HL-60/S4 (cell line): ENCODE measurements at regions not wholly inside any gene's neighbourhood (a gene's known extent, or its start where the extent isn't known, plus 50 kb on each side); places are given as distances from the start of the nearest gene placed in this dataset.

Experiments
- in situ Hi-C: fragments of 300-500 bp; cut with MboI; formaldehyde crosslinking; loops from 2 replicates; pipeline ENCODE4 v1.14.3; 2022; ENCODE audit warnings: low sequenced_read_pairs

DNA sequence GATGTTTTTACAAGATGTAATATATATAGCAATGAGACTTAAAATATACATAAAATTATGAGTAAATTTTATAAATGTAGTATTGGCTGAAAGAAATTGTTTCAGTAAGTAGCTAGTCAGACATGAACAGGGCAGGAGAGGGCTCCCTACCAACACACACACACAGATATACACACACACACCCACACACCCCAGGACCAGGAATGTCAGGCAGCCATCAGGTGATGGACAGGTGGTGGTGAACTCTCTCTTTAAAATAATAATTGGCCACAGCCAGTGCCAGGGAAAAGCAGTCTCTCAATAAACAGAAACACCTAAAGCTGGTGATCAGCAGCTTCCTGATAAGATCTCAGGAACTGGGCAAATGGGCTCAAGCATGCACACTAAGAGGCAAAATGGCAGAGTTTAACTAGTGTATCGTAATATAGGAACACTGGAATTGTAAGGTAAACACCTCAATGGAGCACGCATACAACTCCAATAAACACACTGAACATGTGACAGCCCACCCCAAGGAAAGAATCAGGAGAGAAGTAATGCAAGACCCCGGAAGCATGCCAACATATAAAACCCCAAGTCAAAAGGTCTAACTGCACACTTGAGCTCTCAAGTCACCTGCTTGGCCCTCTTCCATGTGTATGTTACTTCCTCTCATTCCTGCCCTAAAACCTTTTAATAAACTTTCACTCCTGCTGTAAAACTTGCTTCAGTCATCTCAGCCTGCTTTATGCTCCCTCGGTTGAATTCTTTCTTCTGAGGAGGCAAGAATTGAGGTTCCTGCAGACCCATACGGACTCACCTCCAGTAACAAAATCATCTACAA, 1034.1 kb upstream of the SEMA6D start:
- in situ Hi-C loops = no loop called here

DNA sequence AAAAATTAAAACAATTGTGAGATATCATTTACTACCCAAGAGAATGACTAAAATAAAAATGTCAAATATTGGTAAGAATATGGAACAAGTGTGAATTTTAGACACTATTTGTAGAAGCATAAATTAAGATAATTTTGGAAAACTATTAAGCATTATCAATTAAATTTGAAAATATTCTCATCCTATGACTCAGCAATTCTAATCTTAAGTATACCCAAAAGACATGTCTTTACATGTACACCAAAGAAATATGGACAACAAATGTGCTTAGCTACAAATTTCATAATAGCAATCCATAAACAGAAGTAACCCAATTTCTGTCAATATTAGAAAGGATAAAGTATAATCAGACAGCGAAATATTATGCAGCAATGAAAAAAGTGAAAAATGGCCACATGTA, 1032.2 kb upstream of the SEMA6D start:
- in situ Hi-C loops = no loop called here

DNA sequence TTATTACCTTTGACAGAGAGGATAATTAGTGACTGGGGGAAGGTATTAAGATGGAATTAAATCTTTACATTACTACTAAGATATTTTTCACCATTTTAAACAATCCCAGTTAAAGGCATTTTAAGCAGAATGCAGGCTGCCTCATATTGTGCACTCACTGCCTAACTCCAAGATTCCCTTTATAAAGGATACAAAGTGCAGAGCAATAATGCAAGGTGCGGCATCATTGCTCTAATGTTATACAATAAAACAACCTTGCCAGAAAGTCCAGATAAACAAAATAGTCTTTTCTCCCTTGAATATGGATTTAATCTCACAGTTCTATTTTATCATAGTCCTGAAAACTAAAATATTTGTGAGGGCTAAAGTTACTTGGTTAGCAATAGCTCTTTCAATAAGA, 1031.6 kb upstream of the SEMA6D start:
- in situ Hi-C loops = no loop called here

DNA sequence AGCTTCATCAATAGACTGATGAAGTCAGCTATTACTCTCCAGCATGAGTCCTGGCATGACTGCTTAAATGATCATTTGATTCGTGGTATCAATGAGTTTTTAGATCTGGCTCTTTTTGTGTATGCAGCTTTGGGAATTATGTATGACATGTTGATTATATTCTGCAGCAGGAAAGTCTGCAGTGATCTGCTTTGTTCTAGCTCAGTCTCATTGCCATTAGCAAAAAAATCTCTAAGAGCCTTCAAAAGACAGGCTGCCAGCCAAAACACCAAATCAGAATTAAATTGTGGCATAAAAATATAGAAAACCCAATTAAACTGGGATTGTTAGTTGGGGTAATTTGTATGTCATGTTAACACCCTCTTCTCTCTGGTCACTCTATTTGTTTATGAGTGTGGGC, 1021.0 kb upstream of the SEMA6D start:
- in situ Hi-C loops = no loop called here

DNA sequence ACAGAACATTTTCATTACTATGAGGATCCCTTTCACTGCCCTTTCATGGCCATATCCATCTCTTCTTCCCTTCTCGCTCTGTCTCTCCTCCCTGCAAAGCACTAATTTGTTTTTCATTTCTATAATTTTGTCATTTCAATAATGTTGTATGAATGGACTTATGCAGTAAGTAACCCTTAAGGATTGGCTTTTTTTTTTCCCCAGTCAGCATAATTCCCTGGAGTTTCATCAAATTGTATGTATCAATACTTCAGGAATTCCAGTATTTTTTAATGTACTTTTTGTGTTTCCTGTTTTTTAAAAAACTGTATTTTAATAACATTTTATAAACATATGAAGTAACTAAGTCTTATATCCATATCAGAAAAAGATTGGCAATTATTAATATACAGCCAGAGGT, 1016.0 kb upstream of the SEMA6D start:
- in situ Hi-C loops = no loop called here

DNA sequence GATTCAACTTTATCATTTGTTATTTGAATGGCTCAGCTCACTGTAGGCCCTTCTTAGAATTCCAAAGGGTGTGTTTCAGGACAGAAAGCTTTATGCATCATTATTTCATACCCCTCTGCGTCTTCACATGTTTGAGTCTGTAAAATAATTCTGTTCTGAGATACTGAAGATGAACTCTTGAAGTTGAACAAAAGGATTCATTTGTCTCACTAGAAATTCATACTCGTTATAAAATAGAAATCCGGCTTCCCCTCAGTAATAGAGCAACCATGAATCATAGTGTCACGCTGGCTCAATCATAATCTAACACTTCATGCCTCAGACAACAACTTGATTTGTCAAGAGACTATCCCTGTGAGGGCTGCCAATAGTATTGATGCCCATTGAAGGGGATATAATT, 1015.4 kb upstream of the SEMA6D start:
- in situ Hi-C loops = no loop called here

DNA sequence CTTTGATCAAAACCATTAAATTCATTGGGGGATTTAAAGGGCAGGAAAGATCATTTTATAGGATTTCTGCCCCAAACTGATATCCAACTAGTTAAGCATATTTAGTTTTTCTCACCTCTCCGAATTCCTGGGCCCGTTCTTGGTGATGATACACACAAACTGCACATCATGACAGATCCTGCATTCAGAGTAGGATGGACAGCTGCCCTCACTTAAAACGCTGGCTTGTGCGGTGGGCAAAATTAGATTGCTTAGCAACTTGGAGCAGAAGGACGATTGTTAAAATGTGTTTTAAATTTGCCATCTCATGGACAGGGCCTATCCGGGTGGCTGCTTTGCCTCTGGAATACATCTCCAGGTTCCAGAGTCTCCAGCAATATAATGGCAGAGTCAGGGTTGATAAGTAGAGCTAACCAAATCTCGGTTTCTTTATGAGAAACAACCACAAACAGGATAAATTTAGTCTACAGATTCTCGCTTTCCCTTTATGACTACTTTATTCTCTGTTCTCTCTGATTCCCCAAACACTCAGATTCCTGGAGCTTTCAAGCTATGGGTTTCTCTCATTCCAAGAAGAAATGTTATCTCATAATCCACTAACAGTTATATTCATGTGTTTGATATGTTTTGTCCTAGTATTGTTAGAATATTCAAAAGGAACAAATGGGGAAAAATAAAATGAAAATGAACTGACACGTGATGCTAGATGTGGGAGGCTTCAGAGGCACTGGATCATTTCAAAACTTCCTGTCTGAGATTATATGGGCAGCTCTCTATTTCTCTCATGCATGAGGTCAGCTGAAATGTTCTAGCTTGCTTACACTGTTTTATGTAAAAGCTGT, 1014.1 kb upstream of the SEMA6D start:
- in situ Hi-C loops = no loop called here

DNA sequence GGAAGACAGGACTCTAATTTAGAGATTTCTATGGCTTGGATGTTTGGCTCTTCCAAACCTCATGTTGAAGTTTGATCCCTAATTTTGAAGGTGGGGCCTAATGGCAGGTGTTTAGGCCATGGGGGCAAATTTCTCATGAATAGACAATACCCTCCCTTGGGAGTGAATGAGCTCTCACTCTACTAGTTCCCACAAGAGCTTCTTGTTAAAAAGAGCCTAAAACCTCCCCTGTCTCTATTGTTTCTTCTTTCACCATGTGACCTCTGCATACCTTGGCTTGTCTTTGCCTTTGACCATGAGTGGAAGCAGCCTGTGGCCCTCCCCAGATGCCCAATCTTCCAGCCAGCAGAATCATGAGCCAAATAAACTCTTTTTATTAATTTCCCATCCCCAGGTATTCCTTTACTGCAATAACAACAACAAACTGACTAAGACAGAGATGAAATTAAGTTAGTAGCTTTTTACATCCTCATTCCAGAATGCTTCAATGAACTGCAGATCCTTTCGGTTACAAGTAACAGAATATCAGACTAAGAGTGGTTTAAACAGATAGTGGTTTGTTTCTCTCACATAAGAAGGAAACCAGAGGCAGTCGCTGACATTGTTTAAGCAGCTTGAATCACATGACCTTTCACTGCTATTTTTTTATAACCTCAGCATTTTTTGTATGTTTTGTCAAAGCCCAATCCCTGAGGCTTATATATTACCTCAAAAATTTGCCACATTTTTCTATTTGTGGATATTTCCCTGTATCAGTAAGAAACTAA, 1013.3 kb upstream of the SEMA6D start:
- in situ Hi-C loops = no loop called here

DNA sequence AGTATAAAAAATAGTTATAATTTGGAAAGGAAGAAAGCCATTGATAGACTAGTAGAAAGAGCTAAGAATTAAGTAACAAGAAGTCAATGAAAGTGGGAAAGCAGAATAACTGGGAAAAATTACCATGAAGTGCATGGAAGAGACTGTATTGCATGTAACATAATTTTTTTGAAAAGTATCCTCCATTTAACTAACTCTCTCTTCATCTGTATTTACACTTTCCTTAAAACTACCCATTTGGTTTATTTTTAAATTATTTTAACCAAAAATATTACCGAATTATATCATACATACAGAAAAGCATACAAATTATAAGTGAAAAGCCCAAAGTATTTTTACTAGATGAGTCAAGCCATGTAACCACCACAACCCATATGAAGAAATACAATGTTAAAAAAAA, 1009.9 kb upstream of the SEMA6D start:
- in situ Hi-C loops = no loop called here

DNA sequence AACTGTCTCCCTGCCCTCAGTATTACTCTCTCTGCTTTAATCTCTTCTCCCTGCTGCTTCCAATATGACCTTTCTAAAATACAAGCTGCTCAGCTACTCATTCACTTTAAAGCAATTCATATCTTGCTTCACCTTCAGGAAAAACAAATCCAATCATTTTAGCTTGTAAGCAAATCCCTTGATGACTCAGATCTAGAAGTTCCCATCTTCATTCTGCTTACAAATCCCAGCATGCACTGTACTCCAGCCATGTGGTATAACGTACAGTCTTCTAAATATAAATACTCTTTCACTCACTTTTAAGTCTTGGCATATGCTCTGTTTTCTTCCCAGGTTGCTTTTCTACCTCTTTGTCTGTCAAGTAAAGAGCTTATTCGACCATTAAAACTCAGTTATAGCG, 1009.1 kb upstream of the SEMA6D start:
- in situ Hi-C loops = no loop called here

DNA sequence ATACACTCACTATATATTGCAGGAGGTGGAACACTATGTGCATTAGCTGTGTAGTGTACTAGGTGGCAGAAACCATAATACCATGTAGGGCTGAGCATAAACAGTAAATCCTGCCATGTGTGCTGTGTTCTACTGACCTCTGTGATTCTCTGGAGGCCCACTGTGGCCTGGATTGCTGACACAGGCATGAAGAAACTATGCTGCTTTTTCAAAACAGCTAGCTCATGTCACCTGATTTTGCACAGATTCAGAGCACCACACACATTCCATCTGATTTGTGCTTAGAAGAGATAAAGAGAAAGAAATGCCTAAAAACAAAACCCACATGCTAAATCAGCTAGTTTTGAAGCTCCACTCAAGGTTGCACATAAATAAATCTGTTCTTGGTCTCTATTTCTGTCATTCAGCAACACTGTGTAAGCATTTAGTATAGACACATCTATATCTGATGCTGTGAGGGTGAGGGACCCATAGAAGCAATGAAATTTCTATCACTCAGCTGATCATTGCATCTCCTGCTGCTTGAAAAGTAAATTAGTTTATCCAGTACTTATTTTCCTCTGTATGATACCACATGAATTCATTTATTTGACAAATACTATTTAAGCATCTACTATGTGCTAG, 1007.7 kb upstream of the SEMA6D start:
- in situ Hi-C loops = no loop called here

DNA sequence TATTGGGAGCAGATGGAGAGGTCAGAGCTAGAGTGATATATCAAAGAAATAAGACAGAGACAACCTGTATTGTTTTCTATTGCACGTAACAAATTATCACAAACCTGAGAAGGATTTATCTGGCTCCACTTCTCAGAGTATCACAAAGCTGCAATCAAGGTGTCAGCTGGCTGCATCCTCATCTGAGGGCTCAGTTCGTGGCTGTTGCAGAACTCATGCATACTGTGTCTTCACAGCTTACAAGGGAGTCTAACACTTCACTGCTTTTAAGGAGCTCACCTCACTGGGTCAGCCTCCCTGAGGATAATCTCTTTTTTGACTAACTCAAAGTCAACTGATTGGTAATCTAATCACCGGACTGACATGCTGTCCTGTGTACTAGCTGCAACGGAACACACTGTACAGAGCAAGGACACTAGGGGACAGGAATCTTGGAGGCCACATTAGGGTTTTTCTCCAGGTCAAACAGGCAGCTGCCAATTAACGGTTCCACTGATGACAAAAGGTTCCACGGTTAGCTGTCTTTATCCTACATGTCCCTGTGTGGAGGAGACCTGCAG, 1006.8 kb upstream of the SEMA6D start:
- in situ Hi-C loops = no loop called here

DNA sequence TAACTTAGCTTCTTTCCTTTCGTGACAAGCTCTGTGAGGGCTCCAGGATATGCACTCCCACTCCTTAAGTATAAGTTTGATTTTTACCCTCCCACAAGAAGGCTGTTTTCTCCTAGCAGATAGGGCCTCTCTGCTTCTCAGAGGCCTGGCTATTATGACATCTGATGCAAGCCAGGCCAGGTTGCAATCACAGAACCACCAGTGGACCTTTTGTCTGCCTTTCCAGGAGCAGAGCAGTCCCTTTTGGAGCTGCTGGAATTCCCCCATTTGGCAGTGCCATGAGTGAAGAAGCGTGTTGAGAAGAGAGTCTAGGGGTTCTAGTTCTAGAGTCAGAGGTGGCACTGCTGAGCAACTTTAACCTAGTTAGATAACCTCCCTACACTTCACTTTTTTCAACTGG, 1004.3 kb upstream of the SEMA6D start:
- in situ Hi-C loops = no loop called here

DNA sequence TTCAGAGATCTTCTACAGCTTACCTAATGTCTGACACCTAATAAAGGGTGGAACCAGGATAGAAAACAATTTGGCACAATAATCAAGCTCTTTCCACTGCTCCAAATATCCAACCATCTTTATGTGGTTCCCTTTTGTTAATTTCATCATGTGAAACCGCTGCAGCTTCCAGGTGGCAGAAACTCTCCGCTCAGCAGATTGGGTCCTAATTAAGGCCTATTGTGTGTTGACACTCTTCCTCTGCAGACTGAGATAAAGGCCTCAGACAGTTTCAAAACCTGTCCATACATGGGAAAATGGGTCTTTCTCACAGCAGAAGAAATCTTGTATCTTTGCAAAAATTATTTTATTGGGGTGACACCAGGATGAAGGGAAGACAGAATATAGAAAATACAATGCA, 1002.4 kb upstream of the SEMA6D start:
- in situ Hi-C loops = no loop called here

DNA sequence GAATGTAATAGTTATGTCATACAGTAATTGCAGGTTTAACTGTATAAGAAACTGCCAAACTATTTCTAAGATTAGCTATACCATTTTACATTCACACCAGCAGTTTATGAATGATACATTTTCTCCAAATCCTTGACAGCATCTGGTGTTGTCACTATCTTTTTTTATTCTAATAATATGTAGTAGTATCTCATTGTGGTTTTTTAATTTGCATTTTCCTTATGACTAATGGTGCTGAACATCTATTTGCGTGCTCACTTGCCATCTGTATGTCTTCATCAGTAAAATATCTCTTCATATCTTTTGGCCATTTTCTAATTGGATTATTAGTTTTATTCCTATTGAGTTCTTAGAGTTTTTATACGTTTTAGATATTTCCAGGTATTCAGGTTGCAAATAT, 994.0 kb upstream of the SEMA6D start:
- in situ Hi-C loops = no loop called here

DNA sequence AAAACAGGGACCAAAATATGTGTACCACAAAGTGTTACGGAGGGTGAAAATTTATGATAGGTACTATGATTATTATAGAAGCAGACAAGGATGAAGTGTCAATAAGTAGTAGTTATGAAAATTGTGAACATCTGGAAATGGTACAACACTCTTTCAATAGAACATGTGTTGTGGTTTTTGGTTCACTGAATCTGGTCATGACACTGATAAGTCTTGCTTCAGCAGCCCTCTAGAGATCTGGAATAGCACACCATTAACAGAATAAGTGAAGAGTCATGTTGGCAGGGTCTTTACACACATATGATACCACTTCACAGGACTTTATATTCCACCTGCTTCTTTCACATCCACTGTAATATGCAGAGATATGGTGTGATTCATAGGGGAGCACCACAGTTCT, 985.2 kb upstream of the SEMA6D start:
- in situ Hi-C loops = no loop called here

DNA sequence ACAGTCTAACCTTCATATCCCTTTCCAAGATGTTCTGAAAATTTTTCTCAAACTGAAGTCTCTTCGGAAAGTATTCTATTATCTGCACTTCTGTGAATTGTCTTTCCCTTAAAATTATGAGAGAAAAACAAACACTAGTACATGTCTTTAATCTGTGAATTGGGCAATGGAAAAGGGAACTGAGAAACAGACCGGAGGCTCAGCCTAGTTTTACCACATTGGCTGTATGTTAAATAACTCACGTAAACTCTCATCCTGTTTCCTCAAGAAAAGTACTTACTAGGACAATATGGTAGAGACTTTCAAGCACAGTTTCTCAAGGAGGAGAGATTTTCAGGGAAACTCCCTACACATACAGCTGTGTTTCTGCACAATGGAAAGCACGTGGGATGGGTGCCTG, 982.2 kb upstream of the SEMA6D start:
- in situ Hi-C loops = no loop called here

DNA sequence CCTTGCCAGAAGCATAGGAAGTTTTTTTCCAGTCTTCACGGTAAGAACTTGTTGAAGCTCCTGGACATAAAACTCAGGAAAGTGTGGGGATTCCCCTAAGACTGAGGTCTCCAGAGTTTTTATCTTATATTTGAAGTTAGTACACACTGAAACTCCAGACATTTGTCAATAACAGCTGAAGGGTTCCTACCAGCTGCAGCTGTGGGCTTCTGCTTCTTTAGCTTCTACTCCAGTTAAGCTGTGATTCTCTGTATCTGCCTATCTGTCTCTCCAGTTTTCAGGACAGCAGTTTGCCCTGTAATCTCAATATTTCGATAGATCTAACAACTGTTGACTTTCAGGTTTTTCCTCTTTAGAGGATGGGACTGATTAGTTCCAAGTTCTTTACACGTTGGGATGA, 966.0 kb upstream of the SEMA6D start:
- in situ Hi-C loops = no loop called here

DNA sequence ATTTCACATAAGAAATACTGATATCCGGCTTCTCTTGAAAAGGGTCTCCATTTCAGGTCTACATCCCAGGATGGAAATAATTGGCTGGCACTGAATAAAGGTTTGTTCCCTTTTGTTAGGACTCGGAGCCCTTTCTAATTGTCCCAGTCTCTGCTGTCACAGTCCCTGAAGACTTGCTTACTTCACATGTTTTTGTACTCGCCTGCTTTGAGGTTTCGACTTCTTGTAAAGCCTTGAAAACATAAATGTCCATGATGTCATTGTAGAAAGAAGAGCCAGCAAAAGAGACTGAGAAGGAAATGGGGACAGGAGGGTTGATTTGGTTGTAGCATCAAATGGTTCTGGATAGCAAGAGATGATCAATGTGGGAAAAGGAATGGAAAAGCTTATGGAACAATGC, 963.4 kb upstream of the SEMA6D start:
- in situ Hi-C loops = no loop called here

DNA sequence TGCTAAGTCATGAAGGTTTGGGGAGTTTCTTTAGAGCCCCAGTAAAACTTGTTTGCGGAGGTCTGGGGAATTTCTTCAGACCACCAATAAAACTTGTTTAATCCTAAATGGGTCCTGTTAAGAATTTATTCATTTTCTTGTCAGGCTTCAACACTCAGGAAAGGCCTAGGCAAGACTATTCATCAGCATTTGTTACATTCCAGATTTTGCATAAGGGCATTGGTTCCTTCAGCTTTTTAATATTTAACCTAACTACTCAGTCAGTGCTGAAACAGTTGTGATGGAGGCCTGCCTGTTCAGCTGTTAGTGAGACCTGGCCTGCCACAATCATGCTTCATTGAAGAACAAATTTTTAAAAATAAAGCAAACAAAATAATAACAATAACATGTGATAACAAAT, 954.2 kb upstream of the SEMA6D start:
- in situ Hi-C loops = no loop called here

DNA sequence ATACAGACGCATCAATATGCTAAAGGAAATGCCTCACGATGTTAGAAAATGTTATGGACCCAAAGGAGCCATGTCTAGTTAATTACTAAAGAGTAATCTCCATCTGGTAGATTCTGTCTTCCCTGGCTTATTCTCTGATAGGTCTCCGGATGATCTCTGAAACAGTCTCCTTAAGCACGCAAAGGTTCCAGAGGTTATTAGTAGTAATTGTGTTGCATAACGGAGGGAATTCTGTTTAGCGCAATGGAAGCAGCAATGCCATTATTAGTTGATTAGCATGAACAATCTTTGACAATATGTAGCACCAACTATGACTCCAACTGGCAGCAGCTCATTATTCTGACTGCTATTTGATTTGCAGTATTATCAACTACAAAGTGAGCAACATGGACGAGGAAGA, 952.5 kb upstream of the SEMA6D start:
- in situ Hi-C loops = no loop called here
